Endodermal cell (in vitro differentiated cells): ENCODE measurements at regions not wholly inside any gene's neighbourhood (a gene's known extent, or its start where the extent isn't known, plus 50 kb on each side); places are given as distances from the start of the nearest gene placed in this dataset.

ENCODE experiments used
- DNase-seq: peaks from one replicate; pipeline ENCODE4 v3.0.0-alpha.2; 2017
- H3K27ac ChIP-seq: 2 replicates; pipeline ENCODE4 v1.5.1; 2013; ENCODE audit warnings: mild to moderate bottlenecking, low read depth, low read length, moderate library complexity
- H3K27me3 ChIP-seq: 2 replicates; pipeline ENCODE4 v1.6.1; 2013; ENCODE audit warnings: mild to moderate bottlenecking, low read length, moderate library complexity; ENCODE audit not compliant: insufficient read depth, control insufficient read depth, poor library complexity, severe bottlenecking
- H3K36me3 ChIP-seq: 2 replicates; pipeline ENCODE4 v1.7.0; 2013; ENCODE audit warnings: mild to moderate bottlenecking, low read length, moderate library complexity; ENCODE audit not compliant: control insufficient read depth, insufficient read depth
- H3K4me1 ChIP-seq: one replicate; pipeline ENCODE4 v1.7.0; 2013; ENCODE audit warnings: low read length; ENCODE audit not compliant: control insufficient read depth, insufficient read depth
- H3K4me3 ChIP-seq: 2 replicates; pipeline ENCODE4 v1.5.1; 2013; ENCODE audit warnings: mild to moderate bottlenecking, low read length, moderate library complexity
- H3K9ac ChIP-seq: 2 replicates; pipeline ENCODE4 v1.6.1; 2013; ENCODE audit warnings: mild to moderate bottlenecking, low read length, moderate library complexity; ENCODE audit not compliant: poor library complexity, severe bottlenecking; ENCODE audit errors: extremely low read depth
- H3K9me3 ChIP-seq: 2 replicates; pipeline ENCODE4 v1.6.1; 2013; ENCODE audit warnings: mild to moderate bottlenecking, low read length, moderate library complexity; ENCODE audit not compliant: control insufficient read depth
- H3K27ac Mint-ChIP-seq: 2 replicates; pipeline ENCODE4 v1.8.0; 2020; ENCODE audit warnings: mixed read lengths
- H3K27me3 Mint-ChIP-seq: 2 replicates; pipeline ENCODE4 v1.8.0; 2021; ENCODE audit warnings: mild to moderate bottlenecking, mixed read lengths; ENCODE audit not compliant: insufficient read depth
- H3K36me3 Mint-ChIP-seq: 2 replicates; pipeline ENCODE4 v1.8.0; 2020; ENCODE audit warnings: low read depth, mixed read lengths
- H3K4me1 Mint-ChIP-seq: 2 replicates; pipeline ENCODE4 v1.8.0; 2020; ENCODE audit warnings: mixed read lengths
- H3K4me3 Mint-ChIP-seq: 2 replicates; pipeline ENCODE4 v1.8.0; 2020; ENCODE audit warnings: mild to moderate bottlenecking, moderate library complexity, mixed read lengths
- H3K9me3 Mint-ChIP-seq: 2 replicates; pipeline ENCODE4 v1.8.0; 2020; ENCODE audit warnings: mild to moderate bottlenecking, mixed read lengths
- WGBS, 2 experiments: methylation state at CpG; one replicate each; pipeline versions ENCODE4 v1.1.5 to v1.1.7; 2013; ENCODE audit warnings: missing lambda C conversion rate in 2 of 2, mixed read lengths in 1 of 2; ENCODE audit not compliant: insufficient coverage in 1 of 2, insufficient read length in 1 of 2; 5-methylcytosine and 5-hydroxymethylcytosine counted together
- TF ChIP-seq, protein P1 (sequence below): fragments of 200-600 bp; sonication (generic); conservative IDR thresholded peaks from 2 replicates; pipeline ENCODE4 v1.5.0; 2021; ENCODE audit warnings: antibody characterized with exemption, mild to moderate bottlenecking

DNA sequence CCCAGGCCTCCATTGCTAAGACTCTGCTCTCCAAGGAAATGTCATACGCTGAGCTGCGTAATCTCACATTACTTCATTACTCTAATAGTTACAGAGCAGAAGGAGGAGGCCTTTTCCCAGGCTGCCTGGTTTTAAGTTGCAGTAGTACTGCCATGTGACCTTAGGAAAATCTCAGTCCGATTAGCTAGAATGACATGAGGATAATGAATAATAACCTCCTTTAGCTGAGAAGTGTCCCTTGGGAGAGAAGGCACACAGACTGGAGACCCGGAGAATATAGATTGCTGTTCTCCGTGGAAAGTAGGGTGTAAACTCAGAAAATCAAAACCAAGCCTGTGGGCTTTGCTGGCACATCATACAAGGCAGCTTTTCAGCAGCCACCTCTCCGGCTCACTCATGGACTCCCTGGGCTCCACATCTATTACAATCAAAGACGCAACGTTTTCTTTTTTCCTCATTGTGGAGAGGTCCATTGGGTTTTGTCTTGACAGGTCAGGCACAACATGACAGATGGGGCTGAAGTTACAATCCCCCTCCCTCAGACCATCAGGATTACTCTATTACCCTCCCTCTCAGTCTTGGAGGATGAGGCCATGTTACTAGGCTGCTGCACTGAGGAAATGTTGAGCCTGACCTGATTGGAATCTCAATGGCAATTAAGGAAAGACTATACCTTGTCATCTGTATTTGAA, 134.8 kb upstream of the MB21D2 start:
- WGBS, 2 experiments = 91 to 93% methylated on average over 5 to 8 of the region's 8 CpGs
- Mint-ChIP-seq H3K4me1 (no peaks in the 10 kb centered on the region), H3K4me3 (no peak overlapping the region), H3K9me3 (no peaks in the 10 kb centered on the region), H3K27me3 (no peaks in the 10 kb centered on the region), H3K36me3 (no peaks in the 10 kb centered on the region), H3K27ac (no peak overlapping the region)
- TF ChIP-seq, protein P1, sequence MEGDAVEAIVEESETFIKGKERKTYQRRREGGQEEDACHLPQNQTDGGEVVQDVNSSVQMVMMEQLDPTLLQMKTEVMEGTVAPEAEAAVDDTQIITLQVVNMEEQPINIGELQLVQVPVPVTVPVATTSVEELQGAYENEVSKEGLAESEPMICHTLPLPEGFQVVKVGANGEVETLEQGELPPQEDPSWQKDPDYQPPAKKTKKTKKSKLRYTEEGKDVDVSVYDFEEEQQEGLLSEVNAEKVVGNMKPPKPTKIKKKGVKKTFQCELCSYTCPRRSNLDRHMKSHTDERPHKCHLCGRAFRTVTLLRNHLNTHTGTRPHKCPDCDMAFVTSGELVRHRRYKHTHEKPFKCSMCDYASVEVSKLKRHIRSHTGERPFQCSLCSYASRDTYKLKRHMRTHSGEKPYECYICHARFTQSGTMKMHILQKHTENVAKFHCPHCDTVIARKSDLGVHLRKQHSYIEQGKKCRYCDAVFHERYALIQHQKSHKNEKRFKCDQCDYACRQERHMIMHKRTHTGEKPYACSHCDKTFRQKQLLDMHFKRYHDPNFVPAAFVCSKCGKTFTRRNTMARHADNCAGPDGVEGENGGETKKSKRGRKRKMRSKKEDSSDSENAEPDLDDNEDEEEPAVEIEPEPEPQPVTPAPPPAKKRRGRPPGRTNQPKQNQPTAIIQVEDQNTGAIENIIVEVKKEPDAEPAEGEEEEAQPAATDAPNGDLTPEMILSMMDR = no peak
- DNase-seq = no peak
- no peaks in the 10 kb centered on the region for H3K27me3 ChIP-seq
- H3K36me3 ChIP-seq = no peaks in the 10 kb centered on the region
- no peaks in the 10 kb centered on the region for H3K4me1 ChIP-seq
- H3K4me3 ChIP-seq = no peak overlapping the region
- no peak overlapping the region for H3K9ac ChIP-seq
- no peaks in the 10 kb centered on the region for H3K9me3 ChIP-seq
- H3K27ac ChIP-seq = no peak overlapping the region

DNA sequence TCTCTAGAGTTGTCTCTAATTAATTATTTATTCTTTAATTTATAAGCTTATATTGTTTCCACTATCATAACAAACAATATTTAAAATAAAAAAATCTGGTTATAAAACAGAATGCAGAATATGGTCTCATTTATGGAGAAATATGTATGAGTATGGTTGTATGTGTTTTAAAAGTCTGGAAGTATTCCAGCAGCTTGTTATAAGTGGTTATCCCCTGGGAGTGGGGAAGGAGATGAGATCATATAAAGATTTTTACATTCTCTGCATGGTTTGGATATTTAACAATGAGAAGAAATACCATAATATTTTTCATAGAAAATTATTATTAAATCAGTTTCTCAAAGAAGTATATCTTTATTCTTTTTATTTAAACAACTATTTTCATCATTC, 135.4 kb upstream of the MB21D2 start:
- no peak for DNase-seq
- H3K9ac ChIP-seq = no peak overlapping the region
- H3K9me3 ChIP-seq = no peaks in the 10 kb centered on the region
- Mint-ChIP-seq H3K36me3 (no peaks in the 10 kb centered on the region), H3K4me1 (no peaks in the 10 kb centered on the region), H3K27ac (no peak overlapping the region), H3K4me3 (no peak overlapping the region), H3K9me3 (no peaks in the 10 kb centered on the region), H3K27me3 (no peaks in the 10 kb centered on the region)
- no peaks in the 10 kb centered on the region for H3K4me1 ChIP-seq
- H3K27me3 ChIP-seq = no peaks in the 10 kb centered on the region
- no peak overlapping the region for H3K27ac ChIP-seq
- H3K4me3 ChIP-seq = no peak overlapping the region
- H3K36me3 ChIP-seq = no peaks in the 10 kb centered on the region
- TF ChIP-seq, protein P1 = no peak

DNA sequence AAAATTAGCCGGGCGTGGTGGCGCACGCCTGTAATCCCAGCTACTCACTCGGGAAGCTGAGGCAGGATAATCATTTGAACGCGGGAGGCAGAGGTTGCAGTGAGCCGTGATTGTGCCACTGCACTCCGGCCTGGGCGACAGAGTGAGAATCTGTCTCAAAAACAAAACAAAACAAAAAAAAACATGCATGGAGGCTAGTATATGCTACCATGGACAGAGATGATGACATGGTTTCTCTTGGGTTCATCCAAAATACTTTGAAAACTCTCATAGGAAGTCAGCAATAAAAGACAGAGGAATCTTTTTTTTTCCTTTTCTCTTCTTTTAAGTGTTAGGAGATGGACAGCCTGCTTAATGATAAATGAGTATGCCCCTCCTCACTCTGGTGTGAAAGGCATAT, 137.7 kb upstream of the MB21D2 start:
- no peaks in the 10 kb centered on the region for H3K4me1 Mint-ChIP-seq
- H3K4me3 Mint-ChIP-seq = no peak overlapping the region
- no peak for DNase-seq
- H3K27ac ChIP-seq = no peak overlapping the region
- no peaks in the 10 kb centered on the region for H3K36me3 Mint-ChIP-seq
- H3K9me3 Mint-ChIP-seq = no peaks in the 10 kb centered on the region
- WGBS, 2 experiments = 87 to 92% methylated on average over 10 of the region's 10 CpGs
- no peaks in the 10 kb centered on the region for H3K36me3 ChIP-seq
- no peak overlapping the region for H3K27ac Mint-ChIP-seq
- no peaks in the 10 kb centered on the region for H3K9me3 ChIP-seq
- H3K27me3 ChIP-seq = no peaks in the 10 kb centered on the region
- no peak overlapping the region for H3K9ac ChIP-seq
- no peaks in the 10 kb centered on the region for H3K27me3 Mint-ChIP-seq
- TF ChIP-seq, protein P1 = no peak
- no peak overlapping the region for H3K4me3 ChIP-seq
- H3K4me1 ChIP-seq = peaks cover 1% of the 10 kb centered on the region
